ENCODE measurements at regions not wholly inside any gene's neighbourhood (a gene's known extent, or its start where the extent isn't known, plus 50 kb on each side); places are given as distances from the start of the nearest gene placed in this dataset.

DNA sequence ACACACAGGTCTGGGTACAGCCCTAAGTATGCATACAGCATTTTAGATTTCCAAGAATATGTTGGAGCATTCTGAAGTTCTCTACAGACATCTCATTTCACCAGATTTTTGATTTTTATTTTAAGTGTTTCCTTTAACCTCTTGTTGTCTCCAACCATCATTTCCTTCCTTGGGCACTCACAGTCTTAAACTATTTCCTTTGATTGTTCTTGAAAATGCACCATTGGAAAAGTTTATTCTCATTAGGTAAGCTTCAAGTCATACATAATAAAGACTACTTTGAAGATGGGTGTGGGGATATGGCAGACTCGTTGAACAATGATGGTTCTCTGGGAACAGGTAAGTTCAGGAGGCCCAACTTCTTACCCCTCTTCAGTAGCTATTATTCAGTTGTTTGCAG lies 1174.6 kb downstream of the CDH12 start:
- TF ChIP-seq POLR2A (IDR thresholded peaks at IDR 0.05): no peak
- TF ChIP-seq EP300 (IDR thresholded peaks at IDR 0.05): no peak
- TF ChIP-seq POLR2AphosphoS5 (IDR thresholded peaks at IDR 0.05): no peak
- TF ChIP-seq, protein P1, sequence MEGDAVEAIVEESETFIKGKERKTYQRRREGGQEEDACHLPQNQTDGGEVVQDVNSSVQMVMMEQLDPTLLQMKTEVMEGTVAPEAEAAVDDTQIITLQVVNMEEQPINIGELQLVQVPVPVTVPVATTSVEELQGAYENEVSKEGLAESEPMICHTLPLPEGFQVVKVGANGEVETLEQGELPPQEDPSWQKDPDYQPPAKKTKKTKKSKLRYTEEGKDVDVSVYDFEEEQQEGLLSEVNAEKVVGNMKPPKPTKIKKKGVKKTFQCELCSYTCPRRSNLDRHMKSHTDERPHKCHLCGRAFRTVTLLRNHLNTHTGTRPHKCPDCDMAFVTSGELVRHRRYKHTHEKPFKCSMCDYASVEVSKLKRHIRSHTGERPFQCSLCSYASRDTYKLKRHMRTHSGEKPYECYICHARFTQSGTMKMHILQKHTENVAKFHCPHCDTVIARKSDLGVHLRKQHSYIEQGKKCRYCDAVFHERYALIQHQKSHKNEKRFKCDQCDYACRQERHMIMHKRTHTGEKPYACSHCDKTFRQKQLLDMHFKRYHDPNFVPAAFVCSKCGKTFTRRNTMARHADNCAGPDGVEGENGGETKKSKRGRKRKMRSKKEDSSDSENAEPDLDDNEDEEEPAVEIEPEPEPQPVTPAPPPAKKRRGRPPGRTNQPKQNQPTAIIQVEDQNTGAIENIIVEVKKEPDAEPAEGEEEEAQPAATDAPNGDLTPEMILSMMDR (IDR thresholded peaks at IDR 0.05): no peak
- no peak overlapping the region for H3K27ac ChIP-seq
- WGBS, 2 donors (ENCODE audit: low coverage in 1 of 2): 71 to 86% methylated on average over 1 of the region's 1 CpG
- H3K36me3 ChIP-seq: no peaks in the 10 kb centered on the region
- H3K9me3 ChIP-seq: no peaks in the 10 kb centered on the region
- no peak overlapping the region for H3K4me3 ChIP-seq
- no peak for ATAC-seq
- no peaks in the 10 kb centered on the region for H3K4me1 ChIP-seq
- H3K27me3 ChIP-seq: no peaks in the 10 kb centered on the region

DNA sequence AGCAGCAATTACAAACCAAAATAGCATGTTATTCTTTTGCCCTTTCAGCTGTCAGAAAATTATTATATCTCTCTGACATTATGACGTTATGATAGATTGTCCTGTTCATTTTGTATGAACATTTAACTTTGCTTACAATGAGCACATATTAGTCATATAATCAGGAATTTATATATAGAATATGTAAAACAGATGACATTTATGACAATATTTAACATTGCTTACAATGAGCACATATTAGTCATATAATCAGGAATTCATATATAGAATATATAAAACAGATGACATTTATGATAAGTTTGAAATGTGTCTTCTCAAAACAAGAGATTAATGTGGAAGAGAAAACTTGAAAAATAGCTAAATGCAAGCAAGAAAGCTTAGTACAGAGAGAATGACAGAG lies 1180.2 kb downstream of the CDH12 start:
- H3K27ac ChIP-seq: no peak overlapping the region
- TF ChIP-seq POLR2A (IDR thresholded peaks at IDR 0.05) (no peak), POLR2AphosphoS5 (IDR thresholded peaks at IDR 0.05) (no peak), EP300 (IDR thresholded peaks at IDR 0.05) (no peak)
- TF ChIP-seq, protein P1 (IDR thresholded peaks at IDR 0.05): no peak
- no peaks in the 10 kb centered on the region for H3K36me3 ChIP-seq
- no peaks in the 10 kb centered on the region for H3K9me3 ChIP-seq
- no peaks in the 10 kb centered on the region for H3K4me1 ChIP-seq
- no peak for ATAC-seq
- no peaks in the 10 kb centered on the region for H3K27me3 ChIP-seq
- WGBS, 2 donors (ENCODE audit: low coverage in 1 of 2): 69 to 78% methylated on average over 1 of the region's 1 CpG
- no peak overlapping the region for H3K4me3 ChIP-seq

DNA sequence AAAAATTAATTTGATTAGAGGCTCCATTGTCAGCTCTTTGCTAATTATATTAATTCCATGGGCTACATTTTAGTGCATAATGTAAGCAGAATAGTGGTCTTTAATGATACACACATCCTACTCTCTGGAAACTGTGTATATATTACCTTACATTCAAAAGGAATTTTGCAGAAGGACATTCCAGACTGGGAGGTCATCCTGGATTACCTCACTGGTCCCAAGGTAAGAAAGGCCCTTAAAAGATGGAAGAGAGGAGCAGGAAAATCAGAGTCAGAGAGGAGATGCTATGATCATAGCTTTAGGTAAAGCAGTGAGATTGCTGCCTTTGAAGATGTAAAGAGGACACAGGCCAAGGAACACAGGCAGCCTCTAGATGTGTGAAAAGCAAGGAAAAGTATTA lies 1180.8 kb downstream of the CDH12 start:
- H3K4me3 ChIP-seq: no peak overlapping the region
- ATAC-seq: no peak
- H3K27ac ChIP-seq: no peak overlapping the region
- no peaks in the 10 kb centered on the region for H3K27me3 ChIP-seq
- no peaks in the 10 kb centered on the region for H3K36me3 ChIP-seq
- H3K9me3 ChIP-seq: no peaks in the 10 kb centered on the region
- TF ChIP-seq, protein P1 (IDR thresholded peaks at IDR 0.05): no peak
- TF ChIP-seq EP300 (IDR thresholded peaks at IDR 0.05) (no peak), POLR2A (IDR thresholded peaks at IDR 0.05) (no peak), POLR2AphosphoS5 (IDR thresholded peaks at IDR 0.05) (no peak)
- H3K4me1 ChIP-seq: no peaks in the 10 kb centered on the region

DNA sequence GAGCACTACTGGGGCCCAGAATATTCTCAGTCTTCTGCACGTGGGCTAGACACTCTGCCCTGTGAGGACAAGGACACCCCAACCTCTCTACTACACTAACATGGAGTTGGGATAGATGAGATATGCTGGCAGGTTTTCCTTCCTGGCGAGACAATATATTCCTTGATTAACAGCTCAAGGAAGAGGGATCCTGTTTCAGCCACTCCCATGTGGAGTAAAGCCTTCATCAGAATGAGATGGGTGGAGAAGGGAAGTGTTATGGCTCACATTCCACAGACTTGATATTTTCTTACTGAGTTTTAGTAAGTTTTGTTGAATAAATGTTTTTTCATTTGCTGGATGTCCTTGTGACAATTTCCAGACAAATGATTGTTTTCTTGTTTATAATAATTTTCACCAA lies 1187.6 kb downstream of the CDH12 start:
- Histone ChIP-seq H3K27ac (no peak overlapping the region), H3K27me3 (no peaks in the 10 kb centered on the region), H3K4me3 (no peak overlapping the region), H3K4me1 (no peaks in the 10 kb centered on the region), H3K36me3 (no peaks in the 10 kb centered on the region), H3K9me3 (no peaks in the 10 kb centered on the region)
- ATAC-seq: no peak
- TF ChIP-seq, protein P1 (IDR thresholded peaks at IDR 0.05): no peak
- TF ChIP-seq POLR2A (IDR thresholded peaks at IDR 0.05) (no peak), POLR2AphosphoS5 (IDR thresholded peaks at IDR 0.05) (no peak), EP300 (IDR thresholded peaks at IDR 0.05) (no peak)
- WGBS, 2 donors (ENCODE audit: low coverage in 1 of 2): 60% methylated on average over 2 of the region's 2 CpGs; no CpG with 5 or more reads in 1 of the 2 donors

DNA sequence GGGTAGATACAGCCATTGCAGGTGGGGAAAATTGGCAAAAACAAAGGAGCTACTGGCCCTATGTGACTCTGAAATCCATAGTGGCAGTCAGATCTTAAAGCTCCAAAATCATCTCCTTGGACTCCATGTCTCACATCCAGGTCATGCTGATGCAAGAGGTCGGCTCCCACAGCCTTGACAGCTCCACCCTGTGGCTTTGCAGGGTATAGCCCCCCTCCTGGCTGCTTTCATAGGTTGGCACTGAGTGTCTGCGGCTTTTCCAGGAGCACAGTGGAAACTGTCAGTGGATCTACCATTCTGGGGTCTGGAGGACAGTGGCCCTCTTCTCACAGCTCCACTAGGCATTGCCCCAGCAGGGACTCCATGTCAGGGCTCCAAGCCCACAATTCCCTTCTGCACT lies 1190.1 kb downstream of the CDH12 start:
- H3K9me3 ChIP-seq: no peaks in the 10 kb centered on the region
- no peaks in the 10 kb centered on the region for H3K4me1 ChIP-seq
- no peak overlapping the region for H3K4me3 ChIP-seq
- WGBS, 2 donors (ENCODE audit: low coverage in 1 of 2): 40% methylated on average over 1 of the region's 2 CpGs; no CpG with 5 or more reads in 1 of the 2 donors
- TF ChIP-seq EP300 (IDR thresholded peaks at IDR 0.05) (no peak), POLR2AphosphoS5 (IDR thresholded peaks at IDR 0.05) (no peak), POLR2A (IDR thresholded peaks at IDR 0.05) (no peak)
- TF ChIP-seq, protein P1 (IDR thresholded peaks at IDR 0.05): no peak
- H3K36me3 ChIP-seq: no peaks in the 10 kb centered on the region
- H3K27ac ChIP-seq: no peak overlapping the region
- H3K27me3 ChIP-seq: no peaks in the 10 kb centered on the region
- ATAC-seq: no peak
